ENCODE measurements at regions not wholly inside any gene's neighbourhood (a gene's known extent, or its start where the extent isn't known, plus 50 kb on each side); places are given as distances from the start of the nearest gene placed in this dataset.

- Mint-ChIP-seq H3K9me3 (no peaks in the 10 kb centered on the region), H3K4me1 (no peaks in the 10 kb centered on the region), H3K4me3 (no peak overlapping the region), H3K27me3 (peaks cover 5% of the 10 kb centered on the region), H3K36me3 (no peaks in the 10 kb centered on the region), H3K27ac (no peak overlapping the region)
- no peak for ATAC-seq (ENCODE audit: low read depth in 2 of 2)
- Histone ChIP-seq H3K27me3 (ENCODE audit: control insufficient read depth, insufficient read depth, low read length) (no peaks in the 10 kb centered on the region), H3K4me1 (ENCODE audit: control insufficient read depth, insufficient read depth, low read length, poor library complexity, severe bottlenecking) (no peaks in the 10 kb centered on the region), H3K27ac (ENCODE audit: insufficient read depth, low read length, poor library complexity, severe bottlenecking) (no peak overlapping the region), H3K4me3 (ENCODE audit: low read depth, low read length) (no peak overlapping the region), H3K9me3 (ENCODE audit: control insufficient read depth in 2 of 2, low read length in 2 of 2) (no peaks in the 10 kb centered on the region), H3K36me3 (ENCODE audit: control insufficient read depth, insufficient read depth, low read length) (no peaks in the 10 kb centered on the region)
- DNase-seq = no peak
These were observed 433.0 kb downstream of the TSHZ3 start for GRCh38 chr19:30916238-30916637.

DNA sequence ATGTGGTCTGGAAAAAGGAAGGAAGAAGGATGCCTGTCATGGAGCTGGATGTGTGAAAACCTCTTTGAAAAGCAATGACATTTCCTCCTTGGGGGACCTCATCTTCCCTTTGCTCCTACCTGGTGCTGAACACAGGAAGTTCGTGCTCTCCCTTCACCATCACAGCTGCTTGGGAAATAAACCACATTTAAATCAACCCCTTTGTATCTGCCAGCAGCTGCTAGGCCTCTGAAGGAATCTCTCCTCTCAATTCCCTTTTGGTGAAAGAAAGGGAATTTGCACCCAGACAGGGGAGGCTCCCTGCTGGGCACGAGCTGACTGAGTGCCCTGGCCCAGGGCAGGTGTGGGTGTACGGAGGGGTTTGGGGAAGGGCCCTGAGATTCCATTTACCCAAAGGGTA is 437.7 kb downstream of the TSHZ3 start:
- no peaks in the 10 kb centered on the region for H3K27me3 Mint-ChIP-seq

DNA sequence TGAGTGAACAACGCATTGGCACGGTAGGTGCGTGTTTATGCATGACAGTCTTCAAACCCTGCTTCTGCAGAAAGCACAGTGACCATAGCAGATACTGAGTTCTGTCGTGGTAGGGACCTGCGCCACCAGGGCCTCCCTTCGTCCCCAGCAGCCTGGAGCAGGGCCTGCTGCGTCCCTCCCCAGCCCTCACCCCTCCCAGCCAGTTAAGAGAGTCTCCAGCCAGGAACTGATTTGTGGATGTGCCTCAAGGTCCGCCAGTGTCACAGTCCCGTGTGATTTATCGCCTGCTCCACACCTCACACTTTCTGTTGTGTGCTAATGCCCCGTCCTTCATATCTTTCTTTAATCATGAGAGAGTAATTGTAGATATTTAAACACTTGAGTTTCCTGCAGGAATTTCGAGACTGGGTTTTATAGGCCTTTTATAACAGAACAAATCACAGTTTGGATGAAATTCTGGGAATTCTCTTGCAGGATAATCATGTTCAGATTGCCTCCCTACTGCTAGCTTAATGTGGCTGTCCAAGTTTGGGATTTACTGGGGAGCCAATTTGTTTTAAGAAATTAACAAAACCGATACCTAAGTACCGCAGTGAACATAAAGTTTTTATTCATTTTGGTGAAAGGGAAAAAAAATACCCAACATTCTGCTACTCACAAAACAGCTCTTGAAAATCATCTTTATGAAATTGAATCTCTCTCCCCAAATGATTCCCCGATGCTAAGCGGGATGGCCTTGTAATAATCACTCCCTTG is 438.6 kb downstream of the TSHZ3 start:
- Histone ChIP-seq H3K36me3 (ENCODE audit: control insufficient read depth, insufficient read depth, low read length) (no peaks in the 10 kb centered on the region), H3K9me3 (ENCODE audit: control insufficient read depth in 2 of 2, low read length in 2 of 2) (no peaks in the 10 kb centered on the region), H3K4me1 (ENCODE audit: control insufficient read depth, insufficient read depth, low read length, poor library complexity, severe bottlenecking) (no peaks in the 10 kb centered on the region), H3K27me3 (ENCODE audit: control insufficient read depth, insufficient read depth, low read length) (no peaks in the 10 kb centered on the region), H3K4me3 (ENCODE audit: low read depth, low read length) (no peak overlapping the region), H3K27ac (ENCODE audit: insufficient read depth, low read length, poor library complexity, severe bottlenecking) (no peak overlapping the region)
- Mint-ChIP-seq H3K36me3 (no peaks in the 10 kb centered on the region), H3K4me3 (no peak overlapping the region), H3K27ac (no peak overlapping the region), H3K27me3 (no peaks in the 10 kb centered on the region), H3K4me1 (no peaks in the 10 kb centered on the region), H3K9me3 (no peaks in the 10 kb centered on the region)
- no peak for ATAC-seq (ENCODE audit: low read depth in 2 of 2)
- no peak for DNase-seq

More for the DNA sequence above, 437.7 kb downstream of the TSHZ3 start:
- Histone ChIP-seq H3K4me3 (ENCODE audit: low read depth, low read length) (no peak overlapping the region), H3K27me3 (ENCODE audit: control insufficient read depth, insufficient read depth, low read length) (no peaks in the 10 kb centered on the region), H3K27ac (ENCODE audit: insufficient read depth, low read length, poor library complexity, severe bottlenecking) (no peak overlapping the region), H3K36me3 (ENCODE audit: control insufficient read depth, insufficient read depth, low read length) (no peaks in the 10 kb centered on the region), H3K9me3 (ENCODE audit: control insufficient read depth in 2 of 2, low read length in 2 of 2) (no peaks in the 10 kb centered on the region), H3K4me1 (ENCODE audit: control insufficient read depth, insufficient read depth, low read length, poor library complexity, severe bottlenecking) (no peaks in the 10 kb centered on the region)
- H3K9me3 Mint-ChIP-seq = no peaks in the 10 kb centered on the region
- no peak overlapping the region for H3K4me3 Mint-ChIP-seq
- H3K36me3 Mint-ChIP-seq = no peaks in the 10 kb centered on the region
- no peak overlapping the region for H3K27ac Mint-ChIP-seq
- DNase-seq (no peak), ATAC-seq (ENCODE audit: low read depth in 2 of 2) (no peak)
- no peaks in the 10 kb centered on the region for H3K4me1 Mint-ChIP-seq

- no peaks in the 10 kb centered on the region for H3K9me3 Mint-ChIP-seq
- H3K27ac ChIP-seq (ENCODE audit: insufficient read depth, low read length, poor library complexity, severe bottlenecking) = no peak overlapping the region
- H3K36me3 Mint-ChIP-seq = no peaks in the 10 kb centered on the region
- no peaks in the 10 kb centered on the region for H3K36me3 ChIP-seq (ENCODE audit: control insufficient read depth, insufficient read depth, low read length)
- DNase-seq (no peak), ATAC-seq (ENCODE audit: low read depth in 2 of 2) (no peak)
- H3K27me3 ChIP-seq (ENCODE audit: control insufficient read depth, insufficient read depth, low read length) = no peaks in the 10 kb centered on the region
- H3K4me1 ChIP-seq (ENCODE audit: control insufficient read depth, insufficient read depth, low read length, poor library complexity, severe bottlenecking) = no peaks in the 10 kb centered on the region
- no peaks in the 10 kb centered on the region for H3K9me3 ChIP-seq (ENCODE audit: control insufficient read depth in 2 of 2, low read length in 2 of 2)
- no peaks in the 10 kb centered on the region for H3K4me1 Mint-ChIP-seq
- no peaks in the 10 kb centered on the region for H3K27me3 Mint-ChIP-seq
- no peak overlapping the region for H3K4me3 Mint-ChIP-seq
- no peak overlapping the region for H3K4me3 ChIP-seq (ENCODE audit: low read depth, low read length)
- no peak overlapping the region for H3K27ac Mint-ChIP-seq
These were observed 440.0 kb downstream of the TSHZ3 start for GRCh38 chr19:30909216-30909615.

DNA sequence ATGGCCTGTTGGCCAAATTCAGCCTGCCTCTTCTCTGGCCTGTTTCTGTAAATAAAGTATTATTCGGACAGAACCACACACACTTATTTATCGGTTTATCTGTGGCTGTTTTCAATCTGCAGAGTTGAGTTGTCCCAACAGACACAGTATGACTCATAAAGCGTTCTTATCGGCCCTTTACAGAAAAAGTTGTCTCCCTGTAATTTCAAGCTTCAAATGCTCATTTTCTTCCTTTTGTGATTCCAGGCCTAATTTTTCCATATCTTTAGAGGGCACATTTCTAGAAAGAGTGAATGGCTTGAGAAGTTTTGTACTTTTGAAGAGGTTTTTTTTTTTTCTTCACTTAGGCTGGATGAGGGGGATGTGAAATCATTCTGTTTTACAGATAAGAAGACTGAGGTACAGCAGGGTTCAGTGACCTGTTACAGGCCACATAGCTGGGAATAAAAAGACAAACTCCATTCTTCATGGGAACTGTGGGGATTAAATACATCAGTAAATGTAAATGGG is 440.9 kb downstream of the TSHZ3 start:
- Mint-ChIP-seq H3K27ac (no peak overlapping the region), H3K27me3 (peaks cover 4% of the 10 kb centered on the region), H3K9me3 (peaks cover 0 to 1% (median 0%) of the 10 kb centered on the region in 7 donors), H3K4me3 (no peak overlapping the region), H3K36me3 (no peaks in the 10 kb centered on the region), H3K4me1 (no peaks in the 10 kb centered on the region)
- H3K4me1 ChIP-seq (ENCODE audit: control insufficient read depth, insufficient read depth, low read length, poor library complexity, severe bottlenecking) = no peaks in the 10 kb centered on the region
- no peak for DNase-seq
- no peaks in the 10 kb centered on the region for H3K36me3 ChIP-seq (ENCODE audit: control insufficient read depth, insufficient read depth, low read length)
- ATAC-seq (ENCODE audit: low read depth in 2 of 2) = no peak
- no peak overlapping the region for H3K27ac ChIP-seq (ENCODE audit: insufficient read depth, low read length, poor library complexity, severe bottlenecking)
- no peak overlapping the region for H3K4me3 ChIP-seq (ENCODE audit: low read depth, low read length)
- H3K9me3 ChIP-seq (ENCODE audit: control insufficient read depth in 2 of 2, low read length in 2 of 2) = no peaks in the 10 kb centered on the region
- H3K27me3 ChIP-seq (ENCODE audit: control insufficient read depth, insufficient read depth, low read length) = no peaks in the 10 kb centered on the region

DNA sequence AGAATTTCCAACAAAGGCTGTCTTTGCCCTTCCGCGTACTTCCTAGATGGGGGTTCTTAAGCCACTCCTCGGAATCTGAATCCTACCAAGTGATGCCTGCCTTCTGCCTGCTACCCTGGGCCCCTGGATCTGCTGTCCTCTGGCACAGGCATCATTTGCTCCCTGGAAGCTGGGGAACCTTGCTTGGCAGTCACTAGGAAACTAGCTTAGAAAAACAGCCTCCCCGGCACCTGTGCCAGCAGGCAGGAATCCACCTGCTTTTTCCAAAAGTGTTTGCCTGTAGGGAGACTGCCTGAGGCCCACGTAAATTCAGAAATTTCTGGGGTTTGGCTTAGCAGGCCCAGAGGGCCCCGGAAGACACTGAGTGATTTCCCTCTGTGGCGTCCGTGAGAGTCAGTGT is 442.4 kb downstream of the TSHZ3 start:
- peaks cover 0 to 1% (median 0%) of the 10 kb centered on the region in 7 donors for H3K9me3 Mint-ChIP-seq
- no peak overlapping the region for H3K27ac ChIP-seq (ENCODE audit: insufficient read depth, low read length, poor library complexity, severe bottlenecking)
- H3K27me3 ChIP-seq (ENCODE audit: control insufficient read depth, insufficient read depth, low read length) = no peaks in the 10 kb centered on the region
- no peaks in the 10 kb centered on the region for H3K9me3 ChIP-seq (ENCODE audit: control insufficient read depth in 2 of 2, low read length in 2 of 2)
- H3K4me1 Mint-ChIP-seq = no peaks in the 10 kb centered on the region
- no peak overlapping the region for H3K4me3 ChIP-seq (ENCODE audit: low read depth, low read length)
- no peaks in the 10 kb centered on the region for H3K4me1 ChIP-seq (ENCODE audit: control insufficient read depth, insufficient read depth, low read length, poor library complexity, severe bottlenecking)
- H3K36me3 Mint-ChIP-seq = no peaks in the 10 kb centered on the region
- H3K27me3 Mint-ChIP-seq = peaks cover 8% of the 10 kb centered on the region
- no peaks in the 10 kb centered on the region for H3K36me3 ChIP-seq (ENCODE audit: control insufficient read depth, insufficient read depth, low read length)
- DNase-seq (no peak), ATAC-seq (ENCODE audit: low read depth in 2 of 2) (no peak)
- no peak overlapping the region for H3K27ac Mint-ChIP-seq
- H3K4me3 Mint-ChIP-seq = no peak overlapping the region

DNA sequence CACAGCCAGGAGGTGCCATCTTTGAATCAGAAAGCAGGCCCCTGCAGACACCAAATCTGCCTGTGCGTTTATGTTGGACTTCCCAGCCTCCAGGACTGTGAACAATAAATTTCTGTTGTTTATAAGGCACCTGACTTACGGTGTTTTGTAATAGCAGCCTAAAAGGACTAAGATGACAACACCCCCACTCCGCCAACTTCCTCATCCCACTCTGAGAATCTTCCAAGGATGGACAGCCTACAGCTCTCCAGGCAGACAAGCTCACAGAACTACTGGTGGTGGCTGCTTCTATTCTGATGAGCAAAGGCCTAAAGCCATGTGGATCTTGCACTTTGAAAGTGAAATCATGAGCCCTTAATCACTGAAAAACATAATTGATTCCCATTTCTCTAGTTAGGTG is 449.2 kb downstream of the TSHZ3 start:
- no peak overlapping the region for H3K27ac Mint-ChIP-seq
- Histone ChIP-seq H3K4me3 (ENCODE audit: low read depth, low read length) (no peak overlapping the region), H3K27me3 (ENCODE audit: control insufficient read depth, insufficient read depth, low read length) (no peaks in the 10 kb centered on the region), H3K27ac (ENCODE audit: insufficient read depth, low read length, poor library complexity, severe bottlenecking) (no peak overlapping the region), H3K9me3 (ENCODE audit: control insufficient read depth in 2 of 2, low read length in 2 of 2) (no peaks in the 10 kb centered on the region), H3K36me3 (ENCODE audit: control insufficient read depth, insufficient read depth, low read length) (no peaks in the 10 kb centered on the region), H3K4me1 (ENCODE audit: control insufficient read depth, insufficient read depth, low read length, poor library complexity, severe bottlenecking) (no peaks in the 10 kb centered on the region)
- H3K27me3 Mint-ChIP-seq = peaks cover 8% of the 10 kb centered on the region
- H3K36me3 Mint-ChIP-seq = no peaks in the 10 kb centered on the region
- no peak for ATAC-seq (ENCODE audit: low read depth in 2 of 2)
- peaks cover 0 to 1% (median 0%) of the 10 kb centered on the region in 7 donors for H3K9me3 Mint-ChIP-seq
- no peaks in the 10 kb centered on the region for H3K4me1 Mint-ChIP-seq
- no peak overlapping the region for H3K4me3 Mint-ChIP-seq
- no peak for DNase-seq

Measured in CD4-positive, CD25-positive, alpha-beta regulatory T cell (primary cell).